ENCODE measurements at regions not wholly inside any gene's neighbourhood (a gene's known extent, or its start where the extent isn't known, plus 50 kb on each side); places are given as distances from the start of the nearest gene placed in this dataset.

- ChIA-PET SMC1A (ENCODE audit: uncharacterized antibody, unreplicated experiment) (no interaction called here), RAD21 (ENCODE audit: unreplicated experiment) (no interaction called here), POLR2A (no interaction called here), CTCF (no interaction called here)
- TF ChIP-seq SMC3 (IDR thresholded peaks at IDR 0.05; ENCODE audit: borderline replicate concordance, low read length) (no peak), ESRRA (IDR thresholded peaks at IDR 0.05; ENCODE audit: low read length) (no peak), IKZF1 (conservative IDR thresholded peaks at IDR 0.05) (no peak), CBX5 (IDR thresholded peaks at IDR 0.05; ENCODE audit: low read depth) (no peak), CHD2 (IDR thresholded peaks at IDR 0.05; ENCODE audit: borderline replicate concordance, low read depth, low read length) (no peak), TCF3 (IDR thresholded peaks at IDR 0.05; ENCODE audit: borderline replicate concordance, insufficient read depth, low read depth, low read length) (no peak), RB1 (IDR thresholded peaks at IDR 0.05; ENCODE audit: borderline replicate concordance) (no peak), MXI1 (IDR thresholded peaks at IDR 0.05; ENCODE audit: low read depth, low read length) (no peak)
- TF ChIP-seq, protein P1, sequence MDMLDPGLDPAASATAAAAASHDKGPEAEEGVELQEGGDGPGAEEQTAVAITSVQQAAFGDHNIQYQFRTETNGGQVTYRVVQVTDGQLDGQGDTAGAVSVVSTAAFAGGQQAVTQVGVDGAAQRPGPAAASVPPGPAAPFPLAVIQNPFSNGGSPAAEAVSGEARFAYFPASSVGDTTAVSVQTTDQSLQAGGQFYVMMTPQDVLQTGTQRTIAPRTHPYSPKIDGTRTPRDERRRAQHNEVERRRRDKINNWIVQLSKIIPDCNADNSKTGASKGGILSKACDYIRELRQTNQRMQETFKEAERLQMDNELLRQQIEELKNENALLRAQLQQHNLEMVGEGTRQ (IDR thresholded peaks at IDR 0.05; ENCODE audit: borderline replicate concordance, low read depth, low read length) = no peak
- TF ChIP-seq, protein P2, sequence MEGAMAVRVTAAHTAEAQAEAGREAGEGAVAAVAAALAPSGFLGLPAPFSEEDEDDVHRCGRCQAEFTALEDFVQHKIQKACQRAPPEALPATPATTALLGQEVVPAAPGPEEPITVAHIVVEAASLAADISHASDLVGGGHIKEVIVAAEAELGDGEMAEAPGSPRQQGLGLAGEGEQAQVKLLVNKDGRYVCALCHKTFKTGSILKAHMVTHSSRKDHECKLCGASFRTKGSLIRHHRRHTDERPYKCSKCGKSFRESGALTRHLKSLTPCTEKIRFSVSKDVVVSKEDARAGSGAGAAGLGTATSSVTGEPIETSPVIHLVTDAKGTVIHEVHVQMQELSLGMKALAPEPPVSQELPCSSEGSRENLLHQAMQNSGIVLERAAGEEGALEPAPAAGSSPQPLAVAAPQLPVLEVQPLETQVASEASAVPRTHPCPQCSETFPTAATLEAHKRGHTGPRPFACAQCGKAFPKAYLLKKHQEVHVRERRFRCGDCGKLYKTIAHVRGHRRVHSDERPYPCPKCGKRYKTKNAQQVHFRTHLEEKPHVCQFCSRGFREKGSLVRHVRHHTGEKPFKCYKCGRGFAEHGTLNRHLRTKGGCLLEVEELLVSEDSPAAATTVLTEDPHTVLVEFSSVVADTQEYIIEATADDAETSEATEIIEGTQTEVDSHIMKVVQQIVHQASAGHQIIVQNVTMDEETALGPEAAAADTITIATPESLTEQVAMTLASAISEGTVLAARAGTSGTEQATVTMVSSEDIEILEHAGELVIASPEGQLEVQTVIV (IDR thresholded peaks at IDR 0.05; ENCODE audit: borderline replicate concordance, partially characterized antibody) = no peak
- Histone ChIP-seq H3K9ac (ENCODE audit: control insufficient read depth, insufficient read depth, low read length) (no peak overlapping the region), H3K27me3 (replicated peaks in 1 of 2; ENCODE audit: control insufficient read depth in 2 of 2, insufficient read depth in 2 of 2, low read length in 1 of 2) (no peaks in the 10 kb centered on the region), H4K20me1 (ENCODE audit: control insufficient read depth, insufficient read depth) (no peaks in the 10 kb centered on the region), H2AFZ (ENCODE audit: control insufficient read depth, low read depth, low read length) (no peak overlapping the region), H3K27ac (ENCODE audit: control insufficient read depth, insufficient read depth) (no peak overlapping the region), H3K4me3 (no peak overlapping the region), H3K36me3 (ENCODE audit: control insufficient read depth in 2 of 2, insufficient read depth in 2 of 2, low read length in 1 of 2) (no peaks in the 10 kb centered on the region), H3K4me1 (ENCODE audit: control insufficient read depth, insufficient read depth, low read length) (no peaks in the 10 kb centered on the region), H3K9me3 (replicated peaks; ENCODE audit: control insufficient read depth, insufficient read depth, low read length) (no peaks in the 10 kb centered on the region), H3K79me2 (ENCODE audit: control insufficient read depth, insufficient read depth, low read length) (no peaks in the 10 kb centered on the region), H3K4me2 (ENCODE audit: control insufficient read depth, insufficient read depth) (no peak overlapping the region)
- BruUV-seq (replicated peaks) = no TSS peak
- in situ Hi-C loops (cut with MboI) (no loop called here), intact Hi-C loops (cut with micrococcal nuclease; ENCODE audit: unreplicated experiment) (no loop called here)
- no peak for DNase-seq (ENCODE audit: low read depth, low spot score)
- ATAC-seq = no peak
- under 1% methylated on average over 4 of the region's 4 CpGs for whole genome bisulfite sequencing (ENCODE audit: insufficient coverage, insufficient replicate concordance, low lambda C conversion rate, missing lambda C conversion rate)
- FAIRE-seq = no peak
Observed at GRCh38 chr9:119101048-119101447, 268.2 kb downstream of the BRINP1 start.

Data from GM12878 (cell line).